ENCODE measurements at regions not wholly inside any gene's neighbourhood (a gene's known extent, or its start where the extent isn't known, plus 50 kb on each side); places are given as distances from the start of the nearest gene placed in this dataset.

GRCh38 chr6:2414885-2415547 lies 169.6 kb upstream of the GMDS start:
- no peak for DNase-seq

- DNase-seq = no peak
Measured at GRCh38 chr6:2412731-2413130, 167.3 kb upstream of the GMDS start.

GRCh38 chr6:2410656-2411380 lies 165.4 kb upstream of the GMDS start:
- no peak for DNase-seq

GRCh38 chr6:2407525-2407924 lies 162.1 kb upstream of the GMDS start:
- no peak for DNase-seq

GRCh38 chr6:2404211-2404929 lies 159.0 kb upstream of the GMDS start:
- DNase-seq = no peak

- DNase-seq = no peak
Measured at GRCh38 chr6:2403546-2403945, 158.1 kb upstream of the GMDS start.

GRCh38 chr6:2396846-2397630 lies 151.6 kb upstream of the GMDS start:
- no peak for DNase-seq

- no peak for DNase-seq
Measured at GRCh38 chr6:2396042-2396657, 150.7 kb upstream of the GMDS start.

GRCh38 chr6:2388554-2389324 lies 143.3 kb upstream of the GMDS start:
- DNase-seq = no peak

GRCh38 chr6:2387445-2387844 lies 142.0 kb upstream of the GMDS start:
- no peak for DNase-seq

- no peak for DNase-seq
Measured at GRCh38 chr6:2385471-2385983, 140.1 kb upstream of the GMDS start.

- no peak for DNase-seq
Measured at GRCh38 chr6:2384528-2384927, 139.1 kb upstream of the GMDS start.

- DNase-seq = no peak
Measured at GRCh38 chr6:2381872-2382661, 136.7 kb upstream of the GMDS start.

GRCh38 chr6:2378891-2379652 lies 133.7 kb upstream of the GMDS start:
- no peak for DNase-seq

GRCh38 chr6:2378046-2378657 lies 132.7 kb upstream of the GMDS start:
- DNase-seq = no peak

- DNase-seq = no peak
Measured at GRCh38 chr6:2376429-2377355, 131.3 kb upstream of the GMDS start.

GRCh38 chr6:2375443-2375842 lies 130.0 kb upstream of the GMDS start:
- no peak for DNase-seq

GRCh38 chr6:2369606-2370005 lies 124.2 kb upstream of the GMDS start:
- peak; percentile 33 for DNase-seq
